Mesendoderm (in vitro differentiated cells): ENCODE measurements at regions not wholly inside any gene's neighbourhood (a gene's known extent, or its start where the extent isn't known, plus 50 kb on each side); places are given as distances from the start of the nearest gene placed in this dataset.

ENCODE experiments used
- DNase-seq: peaks from one replicate; pipeline ENCODE4 v3.0.0; 2013
- H2AK5ac ChIP-seq: 2 replicates; pipeline ENCODE4 v1.6.1; 2013; ENCODE audit warnings: low read length, inconsistent platforms
- H2BK120ac ChIP-seq: 2 replicates; pipeline ENCODE4 v1.6.1; 2013; ENCODE audit warnings: low read depth, mild to moderate bottlenecking, low read length, moderate library complexity, mixed read lengths
- H2BK15ac ChIP-seq: replicated peaks from 2 replicates; pipeline ENCODE4 v1.6.1; 2013; ENCODE audit warnings: low read depth, mild to moderate bottlenecking, moderate library complexity
- H2BK5ac ChIP-seq: 2 replicates; pipeline ENCODE4 v1.6.1; 2013; ENCODE audit warnings: low read length, inconsistent platforms
- H3K18ac ChIP-seq: 2 replicates; pipeline ENCODE4 v1.6.1; 2013; ENCODE audit warnings: mild to moderate bottlenecking, low read length, mixed read lengths
- H3K23ac ChIP-seq: one replicate; pipeline ENCODE4 v1.6.1; 2013; ENCODE audit warnings: low read length
- H3K27ac ChIP-seq: 2 replicates; pipeline ENCODE4 v1.5.1; 2013; ENCODE audit warnings: low read depth, mild to moderate bottlenecking, inconsistent platforms, low read length, moderate library complexity
- H3K27me3 ChIP-seq: 2 replicates; pipeline ENCODE4 v1.6.1; 2013; ENCODE audit warnings: low read length, control low read depth, mild to moderate bottlenecking, inconsistent platforms; ENCODE audit not compliant: insufficient read depth, poor library complexity
- H3K36me3 ChIP-seq: 2 replicates; pipeline ENCODE4 v1.6.1; 2013; ENCODE audit warnings: low read length, inconsistent platforms; ENCODE audit not compliant: control insufficient read depth, insufficient read depth
- H3K4ac ChIP-seq: one replicate; pipeline ENCODE4 v1.6.1; 2013; ENCODE audit warnings: low read depth, mild to moderate bottlenecking, low read length, moderate library complexity
- H3K4me1 ChIP-seq: 2 replicates; pipeline ENCODE4 v1.6.1; 2013; ENCODE audit warnings: low read depth, low read length, inconsistent platforms; ENCODE audit not compliant: control insufficient read depth
- H3K4me2 ChIP-seq: 2 replicates; pipeline ENCODE4 v1.6.1; 2013; ENCODE audit warnings: low read length
- H3K4me3 ChIP-seq: 2 replicates; pipeline ENCODE4 v1.5.1; 2013; ENCODE audit warnings: mild to moderate bottlenecking, low read length
- H3K56ac ChIP-seq: one replicate; pipeline ENCODE4 v1.6.1; 2013; ENCODE audit warnings: low read length
- H3K79me1 ChIP-seq: 2 replicates; pipeline ENCODE4 v1.6.1; 2013; ENCODE audit warnings: low read length, inconsistent platforms
- H3K79me2 ChIP-seq: 2 replicates; pipeline ENCODE4 v1.6.1; 2013; ENCODE audit warnings: mild to moderate bottlenecking, low read length; ENCODE audit not compliant: control insufficient read depth, insufficient read depth
- H3K9ac ChIP-seq: 2 replicates; pipeline ENCODE4 v1.6.1; 2013; ENCODE audit warnings: low read length, inconsistent platforms
- H4K5ac ChIP-seq: one replicate; pipeline ENCODE4 v1.6.1; 2013; ENCODE audit warnings: low read length
- H4K8ac ChIP-seq: one replicate; pipeline ENCODE4 v1.6.1; 2013; ENCODE audit warnings: low read depth, mild to moderate bottlenecking, control low read depth, low read length, moderate library complexity
- WGBS: extraction: QIAGEN DNeasy Blood & Tissue Kit; methylation state at CpG from one replicate; pipeline ENCODE4 v1.1.7; 2013; ENCODE audit warnings: low lambda C conversion rate, missing lambda C conversion rate; ENCODE audit not compliant: insufficient coverage; ENCODE audit errors: extremely low coverage; 5-methylcytosine and 5-hydroxymethylcytosine counted together

DNA sequence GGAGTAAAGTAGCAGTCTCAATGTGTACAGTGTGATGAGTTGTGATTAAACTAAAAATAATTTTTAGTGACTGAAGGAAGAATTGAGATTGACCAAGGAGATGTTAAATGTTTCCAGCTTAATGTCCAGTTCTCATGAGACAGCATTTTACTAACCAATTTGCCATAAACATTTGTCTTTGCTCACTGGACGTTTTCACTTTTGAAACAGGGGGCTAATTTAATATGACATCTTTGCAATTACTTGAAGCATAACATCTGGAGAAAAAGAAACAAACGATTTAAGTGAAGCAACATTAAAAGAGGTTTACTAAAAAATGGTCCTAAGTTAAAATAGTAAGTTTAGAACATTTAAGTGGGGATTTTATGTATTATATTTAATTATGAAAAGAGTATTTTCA is 443.8 kb downstream of the BCKDHB start:
- H3K36me3 ChIP-seq = no peaks in the 10 kb centered on the region
- H4K5ac ChIP-seq = no peak overlapping the region
- H2BK15ac ChIP-seq = no peak overlapping the region
- H3K27ac ChIP-seq = no peak overlapping the region
- no peak overlapping the region for H3K4me2 ChIP-seq
- H3K27me3 ChIP-seq = no peaks in the 10 kb centered on the region
- H3K79me1 ChIP-seq = no peaks in the 10 kb centered on the region
- WGBS = no CpG with 5 or more reads among the region's 2 CpGs
- no peak overlapping the region for H2BK5ac ChIP-seq
- no peak overlapping the region for H4K8ac ChIP-seq
- no peak for DNase-seq
- no peak overlapping the region for H2AK5ac ChIP-seq
- H2BK120ac ChIP-seq = no peak overlapping the region
- H3K4me3 ChIP-seq = no peak overlapping the region
- no peaks in the 10 kb centered on the region for H3K4me1 ChIP-seq
- H3K79me2 ChIP-seq = no peaks in the 10 kb centered on the region
- no peak overlapping the region for H3K4ac ChIP-seq
- H3K18ac ChIP-seq = no peak overlapping the region
- H3K56ac ChIP-seq = no peak overlapping the region
- H3K23ac ChIP-seq = no peak overlapping the region
- no peak overlapping the region for H3K9ac ChIP-seq

- Histone ChIP-seq H4K5ac (no peak overlapping the region), H3K56ac (no peak overlapping the region), H3K4me2 (no peak overlapping the region), H3K79me2 (no peaks in the 10 kb centered on the region), H3K18ac (no peak overlapping the region), H3K23ac (no peak overlapping the region), H3K4me3 (no peak overlapping the region), H4K8ac (no peak overlapping the region), H2BK120ac (no peak overlapping the region), H3K4ac (no peak overlapping the region), H3K79me1 (no peaks in the 10 kb centered on the region), H2AK5ac (no peak overlapping the region), H3K4me1 (no peaks in the 10 kb centered on the region), H3K27ac (no peak overlapping the region), H3K9ac (no peak overlapping the region), H2BK15ac (no peak overlapping the region), H3K27me3 (no peaks in the 10 kb centered on the region), H3K36me3 (no peaks in the 10 kb centered on the region), H2BK5ac (no peak overlapping the region)
- WGBS = no CpG with 5 or more reads among the region's 6 CpGs
- no peak for DNase-seq
These were observed 442.1 kb downstream of the BCKDHB start for GRCh38 chr6:80548532-80548931.

- H3K4me2 ChIP-seq = no peak overlapping the region
- no peak overlapping the region for H4K8ac ChIP-seq
- H3K23ac ChIP-seq = no peak overlapping the region
- no peak overlapping the region for H2BK5ac ChIP-seq
- no peak overlapping the region for H2BK15ac ChIP-seq
- no CpG with 5 or more reads among the region's 1 CpG for WGBS
- no peak overlapping the region for H3K4ac ChIP-seq
- H3K4me1 ChIP-seq = no peaks in the 10 kb centered on the region
- no peaks in the 10 kb centered on the region for H3K36me3 ChIP-seq
- H3K56ac ChIP-seq = no peak overlapping the region
- H3K27me3 ChIP-seq = no peaks in the 10 kb centered on the region
- DNase-seq = no peak
- no peak overlapping the region for H3K18ac ChIP-seq
- no peak overlapping the region for H4K5ac ChIP-seq
- no peak overlapping the region for H2AK5ac ChIP-seq
- H3K4me3 ChIP-seq = no peak overlapping the region
- no peak overlapping the region for H3K27ac ChIP-seq
- H3K9ac ChIP-seq = no peak overlapping the region
- no peaks in the 10 kb centered on the region for H3K79me1 ChIP-seq
- no peaks in the 10 kb centered on the region for H3K79me2 ChIP-seq
- H2BK120ac ChIP-seq = no peak overlapping the region
These were observed 441.4 kb downstream of the BCKDHB start for GRCh38 chr6:80547827-80548226.

- Histone ChIP-seq H3K18ac (no peak overlapping the region), H3K27me3 (no peaks in the 10 kb centered on the region), H3K56ac (no peak overlapping the region), H3K4me1 (no peaks in the 10 kb centered on the region), H3K79me1 (no peaks in the 10 kb centered on the region), H3K27ac (no peak overlapping the region), H3K4me2 (no peak overlapping the region), H3K36me3 (no peaks in the 10 kb centered on the region), H4K8ac (no peak overlapping the region), H3K23ac (no peak overlapping the region), H3K79me2 (no peaks in the 10 kb centered on the region), H3K4ac (no peak overlapping the region), H2AK5ac (no peak overlapping the region), H2BK5ac (no peak overlapping the region), H2BK120ac (no peak overlapping the region), H2BK15ac (no peak overlapping the region), H3K9ac (no peak overlapping the region), H4K5ac (no peak overlapping the region), H3K4me3 (no peak overlapping the region)
- no peak for DNase-seq
These were observed 438.7 kb downstream of the BCKDHB start for GRCh38 chr6:80544976-80545722.

GRCh38 chr6:80544555-80544954 is 438.1 kb downstream of the BCKDHB start:
- Histone ChIP-seq H3K18ac (no peak overlapping the region), H3K4me3 (no peak overlapping the region), H3K4ac (no peak overlapping the region), H3K27ac (no peak overlapping the region), H2AK5ac (no peak overlapping the region), H3K4me1 (no peaks in the 10 kb centered on the region), H2BK120ac (no peak overlapping the region), H2BK15ac (no peak overlapping the region), H3K23ac (no peak overlapping the region), H3K36me3 (no peaks in the 10 kb centered on the region), H3K4me2 (no peak overlapping the region), H3K27me3 (no peaks in the 10 kb centered on the region), H4K5ac (no peak overlapping the region), H3K56ac (no peak overlapping the region), H3K79me1 (no peaks in the 10 kb centered on the region), H2BK5ac (no peak overlapping the region), H3K79me2 (no peaks in the 10 kb centered on the region), H3K9ac (no peak overlapping the region), H4K8ac (no peak overlapping the region)
- no peak for DNase-seq

- Histone ChIP-seq H3K56ac (no peak overlapping the region), H2BK15ac (no peak overlapping the region), H3K4me2 (no peak overlapping the region), H3K4me1 (no peaks in the 10 kb centered on the region), H3K27me3 (no peaks in the 10 kb centered on the region), H3K36me3 (no peaks in the 10 kb centered on the region), H3K79me2 (no peaks in the 10 kb centered on the region), H3K18ac (no peak overlapping the region), H2BK120ac (no peak overlapping the region), H3K23ac (no peak overlapping the region), H2AK5ac (no peak overlapping the region), H2BK5ac (no peak overlapping the region), H4K8ac (no peak overlapping the region), H3K79me1 (no peaks in the 10 kb centered on the region), H4K5ac (no peak overlapping the region), H3K9ac (no peak overlapping the region), H3K4ac (no peak overlapping the region), H3K4me3 (no peak overlapping the region), H3K27ac (no peak overlapping the region)
- DNase-seq = no peak
- no CpG with 5 or more reads among the region's 10 CpGs for WGBS
These were observed 437.2 kb downstream of the BCKDHB start for GRCh38 chr6:80543598-80544222.
